Ovary (tissue), 7 donors: ENCODE measurements at regions not wholly inside any gene's neighbourhood (a gene's known extent, or its start where the extent isn't known, plus 50 kb on each side); places are given as distances from the start of the nearest gene placed in this dataset.

Source experiments
- DNase-seq, 5 donors: peaks; one replicate each; pipeline ENCODE4 v3.0.0-alpha.2; 2019 to 2020
- H3K27ac ChIP-seq, 2 donors: fragments of 200-600 bp; one replicate each; pipeline versions ENCODE4 v1.5.1 to v1.8.0; 2019 to 2022
- H3K27me3 ChIP-seq: fragments of 200-600 bp; one replicate; pipeline ENCODE4 v1.8.0; 2022
- H3K36me3 ChIP-seq: fragments of 200-600 bp; sonication (generic); one replicate; pipeline ENCODE4 v1.5.1; 2019
- H3K4me1 ChIP-seq: one replicate; pipeline ENCODE4 v1.8.1; 2013; ENCODE audit warnings: mild to moderate bottlenecking, moderate library complexity; ENCODE audit not compliant: insufficient read depth
- H3K4me3 ChIP-seq: fragments of 200-600 bp; sonication (generic); one replicate; pipeline ENCODE4 v1.5.1; 2017
- H3K9me3 ChIP-seq, 2 donors: fragments of 200-600 bp in 1 of 2; sonication (generic) in 1 of 2; one replicate each; pipeline versions ENCODE4 v1.5.1 to v1.8.1; 2013 to 2019; ENCODE audit warnings: mild to moderate bottlenecking in 1 of 2, moderate library complexity in 1 of 2
- EP300 ChIP-seq: sonication (generic); formaldehyde crosslinking; IDR thresholded peaks from one replicate; pipeline ENCODE4 v1.6.1; 2017; ENCODE audit warnings: antibody characterized with exemption
- POLR2A ChIP-seq: fragments of 450-650 bp; IDR thresholded peaks from one replicate; pipeline ENCODE4 v1.6.1; 2017; ENCODE audit warnings: antibody characterized with exemption, mild to moderate bottlenecking, moderate library complexity
- WGBS, 3 donors: extraction: QIAGEN DNeasy Blood & Tissue Kit in 1 of 3; methylation state at CpG; one replicate each; pipeline versions ENCODE4 v1.1.5 to v1.1.7; 2013 to 2017; 5-methylcytosine and 5-hydroxymethylcytosine counted together
- intact Hi-C, 4 donors: fragments of 100-400 bp; cut with DNase I; formaldehyde crosslinking; loops; one replicate each; pipeline versions ENCODE4 v1.11.0 to v1.15.1; 2022 to 2023
- TF ChIP-seq, protein P1 (sequence below), 3 donors: fragments of 450-650 bp in 2 of 3; fragments of 200-600 bp in 1 of 3; IDR thresholded peaks; one replicate each; pipeline versions ENCODE4 v1.5.1 to v1.8.0; 2016 to 2022; ENCODE audit warnings: antibody characterized with exemption in 3 of 3, mild to moderate bottlenecking in 1 of 3
- donor health status: DM: no; HTN: no; CAD: no; lungs with moderate emphysema.
- donor health status: DM: no; HTN: no; CAD: no.
- donor health status: Bipolar disorder and iron deficiency.
- donor health status: DM: no; HTN: no; CAD: no.
- donor health status: DM: yes; HTN: yes; CAD: no.

DNA sequence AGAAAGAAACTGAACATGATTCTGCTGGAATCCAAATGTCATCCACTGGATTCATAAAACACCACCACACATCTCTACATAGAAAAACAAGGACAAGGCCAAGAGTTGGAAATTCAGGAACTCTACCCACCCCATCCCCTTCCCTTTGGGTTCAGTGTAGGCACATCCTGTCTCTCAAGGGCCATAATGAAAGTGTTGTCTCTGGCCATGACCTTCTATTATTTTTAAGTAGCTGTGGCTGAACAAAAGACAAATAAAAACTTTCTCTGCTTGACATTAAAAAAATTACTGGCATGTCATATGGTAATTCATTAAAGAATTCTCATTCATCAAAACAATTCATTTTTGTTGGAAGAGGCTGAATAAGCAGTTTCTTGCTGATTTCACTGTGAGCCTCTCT, 54.9 kb upstream of the ZBTB18 start:
- Histone ChIP-seq H3K36me3 (no peaks in the 10 kb centered on the region), H3K9me3 (no peaks in the 10 kb centered on the region), H3K4me1 (no peaks in the 10 kb centered on the region), H3K27me3 (no peaks in the 10 kb centered on the region), H3K27ac (no peak overlapping the region), H3K4me3 (no peak overlapping the region)
- no peak for DNase-seq
- no peak for TF ChIP-seq POLR2A
- TF ChIP-seq, protein P1, sequence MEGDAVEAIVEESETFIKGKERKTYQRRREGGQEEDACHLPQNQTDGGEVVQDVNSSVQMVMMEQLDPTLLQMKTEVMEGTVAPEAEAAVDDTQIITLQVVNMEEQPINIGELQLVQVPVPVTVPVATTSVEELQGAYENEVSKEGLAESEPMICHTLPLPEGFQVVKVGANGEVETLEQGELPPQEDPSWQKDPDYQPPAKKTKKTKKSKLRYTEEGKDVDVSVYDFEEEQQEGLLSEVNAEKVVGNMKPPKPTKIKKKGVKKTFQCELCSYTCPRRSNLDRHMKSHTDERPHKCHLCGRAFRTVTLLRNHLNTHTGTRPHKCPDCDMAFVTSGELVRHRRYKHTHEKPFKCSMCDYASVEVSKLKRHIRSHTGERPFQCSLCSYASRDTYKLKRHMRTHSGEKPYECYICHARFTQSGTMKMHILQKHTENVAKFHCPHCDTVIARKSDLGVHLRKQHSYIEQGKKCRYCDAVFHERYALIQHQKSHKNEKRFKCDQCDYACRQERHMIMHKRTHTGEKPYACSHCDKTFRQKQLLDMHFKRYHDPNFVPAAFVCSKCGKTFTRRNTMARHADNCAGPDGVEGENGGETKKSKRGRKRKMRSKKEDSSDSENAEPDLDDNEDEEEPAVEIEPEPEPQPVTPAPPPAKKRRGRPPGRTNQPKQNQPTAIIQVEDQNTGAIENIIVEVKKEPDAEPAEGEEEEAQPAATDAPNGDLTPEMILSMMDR (IDR thresholded peaks at IDR 0.05) = no peak
- TF ChIP-seq EP300 = no peak
- intact Hi-C loops = no loop called here

DNA sequence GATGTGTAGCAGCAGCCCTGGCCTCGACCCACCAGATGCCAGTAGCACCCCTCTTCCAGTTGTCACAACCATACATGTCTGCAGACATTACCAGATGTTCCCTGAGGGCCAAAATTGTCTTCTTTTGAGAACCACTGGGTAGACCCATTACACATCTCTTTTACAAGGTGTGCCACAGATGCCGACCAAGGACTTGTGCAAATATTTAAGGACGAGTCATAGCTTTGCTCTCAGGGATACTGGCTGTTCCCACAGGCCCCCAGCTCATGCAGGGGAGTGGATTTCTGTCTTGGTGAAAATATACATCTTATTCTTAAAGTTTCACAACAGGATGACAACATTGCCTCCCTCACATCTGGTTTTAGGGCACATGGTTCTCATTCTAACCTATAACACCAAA, 59.4 kb upstream of the ZBTB18 start:
- WGBS, 3 donors = 60 to 71% (median 64%) methylated on average over 3 of the region's 3 CpGs
- H3K36me3 ChIP-seq = no peaks in the 10 kb centered on the region
- H3K27me3 ChIP-seq = no peaks in the 10 kb centered on the region
- no peaks in the 10 kb centered on the region for H3K4me1 ChIP-seq
- TF ChIP-seq, protein P1 (IDR thresholded peaks at IDR 0.05) = no peak
- TF ChIP-seq EP300 = no peak
- TF ChIP-seq POLR2A = no peak
- no peak overlapping the region for H3K4me3 ChIP-seq
- no peak overlapping the region for H3K27ac ChIP-seq
- intact Hi-C loops = no loop called here
- no peaks in the 10 kb centered on the region for H3K9me3 ChIP-seq
- DNase-seq = no peak

DNA sequence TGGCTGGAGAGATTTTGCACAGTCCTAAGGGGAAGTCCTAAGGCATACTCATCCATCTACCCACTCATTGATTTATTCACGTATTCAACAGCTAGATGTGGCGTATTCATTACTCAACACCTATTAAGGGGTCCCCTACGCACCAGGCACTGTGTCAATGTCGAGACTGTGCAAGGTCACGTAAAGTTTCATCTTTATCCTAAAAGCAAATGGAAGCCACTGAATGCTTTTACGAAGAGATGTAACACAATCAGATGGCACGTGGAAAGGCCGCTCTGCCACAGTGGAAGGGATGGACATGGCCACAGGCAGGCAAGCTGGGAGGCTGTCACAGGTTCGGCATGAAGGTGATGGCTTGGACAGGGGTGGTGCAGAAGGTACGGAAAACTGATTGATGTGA, 66.3 kb upstream of the ZBTB18 start:
- DNase-seq = no peak
- intact Hi-C loops = no loop called here
- H3K27me3 ChIP-seq = no peaks in the 10 kb centered on the region
- no peak overlapping the region for H3K27ac ChIP-seq
- 89 to 94% (median 93%) methylated on average over 10 of the region's 10 CpGs for WGBS, 3 donors
- no peak overlapping the region for H3K4me3 ChIP-seq
- TF ChIP-seq, protein P1 (IDR thresholded peaks at IDR 0.05) = no peak
- TF ChIP-seq EP300 (no peak), POLR2A (no peak)
- H3K4me1 ChIP-seq = no peaks in the 10 kb centered on the region
- no peaks in the 10 kb centered on the region for H3K36me3 ChIP-seq
- H3K9me3 ChIP-seq = no peaks in the 10 kb centered on the region

DNA sequence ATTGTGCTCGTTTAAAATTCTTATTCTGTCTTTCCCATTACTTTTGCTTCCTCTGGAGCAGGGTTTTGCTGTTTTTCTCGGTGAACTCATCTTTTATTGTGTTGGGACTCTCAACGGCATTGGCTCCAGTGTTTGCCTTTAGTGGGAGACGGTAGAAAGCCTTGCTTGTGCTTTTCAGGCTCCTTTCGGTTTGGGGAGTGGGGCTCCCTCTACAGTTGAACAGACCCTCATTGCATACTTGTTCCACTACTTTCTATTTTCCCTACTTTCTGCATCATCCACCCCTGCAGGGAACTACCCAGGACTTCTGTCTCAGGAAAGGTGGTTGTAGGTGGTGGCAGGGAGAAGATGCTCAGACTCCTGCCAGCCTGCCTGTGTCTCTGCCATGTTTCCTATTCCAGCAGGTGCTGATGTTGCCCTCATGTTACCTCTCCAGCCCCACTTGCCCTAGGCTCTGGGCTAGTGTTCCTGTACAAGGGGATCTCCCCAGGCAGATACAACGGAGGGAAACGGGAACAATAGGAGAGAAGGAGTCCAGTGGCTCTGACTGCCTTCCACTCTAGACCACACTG, 68.5 kb upstream of the ZBTB18 start:
- intact Hi-C loops = no loop called here
- no peaks in the 10 kb centered on the region for H3K27me3 ChIP-seq
- no peaks in the 10 kb centered on the region for H3K36me3 ChIP-seq
- TF ChIP-seq POLR2A = no peak
- TF ChIP-seq EP300 = no peak
- TF ChIP-seq, protein P1 (IDR thresholded peaks at IDR 0.05) = no peak
- H3K27ac ChIP-seq = no peak overlapping the region
- WGBS, 3 donors = 54 to 64% (median 59%) methylated on average over 7 of the region's 7 CpGs
- no peak overlapping the region for H3K4me3 ChIP-seq
- H3K9me3 ChIP-seq = no peaks in the 10 kb centered on the region
- DNase-seq = no peak
- H3K4me1 ChIP-seq = no peaks in the 10 kb centered on the region
